ENCODE measurements at regions not wholly inside any gene's neighbourhood (a gene's known extent, or its start where the extent isn't known, plus 50 kb on each side); places are given as distances from the start of the nearest gene placed in this dataset.

DNA sequence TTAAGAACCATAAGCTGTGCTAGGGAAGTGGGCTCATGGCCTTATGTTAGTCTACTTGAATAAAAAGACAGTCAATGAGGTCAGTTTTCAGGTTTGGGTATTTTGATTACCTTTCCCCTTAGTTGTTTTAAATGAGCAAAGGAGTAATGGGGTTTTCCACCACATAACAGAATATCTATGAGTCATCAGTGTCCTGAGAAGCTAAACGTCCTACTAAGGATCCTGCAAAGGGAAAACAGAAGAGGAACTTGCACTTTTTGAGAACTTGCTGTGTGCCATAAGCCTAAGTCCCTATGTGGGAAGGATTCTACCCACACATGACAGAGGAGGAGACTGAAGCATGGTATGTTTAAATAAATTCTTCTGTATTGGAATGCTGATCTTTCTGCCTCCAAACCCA lies 292.8 kb upstream of the TMC3 start:
- no peak for TF ChIP-seq CTCF (IDR thresholded peaks at IDR 0.05)
- TF ChIP-seq POLR2A (IDR thresholded peaks at IDR 0.05) = no peak
